ENCODE measurements at regions not wholly inside any gene's neighbourhood (a gene's known extent, or its start where the extent isn't known, plus 50 kb on each side); places are given as distances from the start of the nearest gene placed in this dataset.

- peak in 6 of 58 donors; percentile 3 to 41 (median 9) for DNase-seq
Observed at GRCh38 chr5:20276061-20276958, 288.3 kb upstream of the CDH18 start.

- no peak for DNase-seq
Observed at GRCh38 chr5:20266066-20266465, 278.1 kb upstream of the CDH18 start.

GRCh38 chr5:20262896-20263295 lies 274.9 kb upstream of the CDH18 start:
- DNase-seq: no peak

GRCh38 chr5:20254748-20255147 lies 266.7 kb upstream of the CDH18 start:
- DNase-seq: no peak

- no peak for DNase-seq
Observed at GRCh38 chr5:20248118-20248517, 260.1 kb upstream of the CDH18 start.

- DNase-seq: no peak
Observed at GRCh38 chr5:20245432-20245974, 257.5 kb upstream of the CDH18 start.

- DNase-seq: no peak
Observed at GRCh38 chr5:20241351-20241750, 253.4 kb upstream of the CDH18 start.

- no peak for DNase-seq
Observed at GRCh38 chr5:20231040-20231439, 243.0 kb upstream of the CDH18 start.

GRCh38 chr5:20230010-20230409 lies 242.0 kb upstream of the CDH18 start:
- no peak for DNase-seq

GRCh38 chr5:20229303-20230005 lies 241.5 kb upstream of the CDH18 start:
- DNase-seq: no peak

- DNase-seq: no peak
Observed at GRCh38 chr5:20224966-20225365, 237.0 kb upstream of the CDH18 start.

- DNase-seq: no peak
Observed at GRCh38 chr5:20224046-20224445, 236.0 kb upstream of the CDH18 start.

GRCh38 chr5:20223451-20223850 lies 235.5 kb upstream of the CDH18 start:
- DNase-seq: no peak

GRCh38 chr5:20215257-20215656 lies 227.3 kb upstream of the CDH18 start:
- DNase-seq: no peak

GRCh38 chr5:20213803-20214202 lies 225.8 kb upstream of the CDH18 start:
- no peak for DNase-seq

- DNase-seq: no peak
Observed at GRCh38 chr5:20212701-20213100, 224.7 kb upstream of the CDH18 start.

GRCh38 chr5:20166456-20166855 lies 178.5 kb upstream of the CDH18 start:
- no peak for DNase-seq

- DNase-seq: no peak
Observed at GRCh38 chr5:20158006-20158405, 170.0 kb upstream of the CDH18 start.

- DNase-seq: no peak
Observed at GRCh38 chr5:20157089-20157488, 169.1 kb upstream of the CDH18 start.

GRCh38 chr5:20145240-20145639 lies 157.2 kb upstream of the CDH18 start:
- DNase-seq: no peak

- DNase-seq: no peak
Observed at GRCh38 chr5:20129501-20129900, 141.5 kb upstream of the CDH18 start.

GRCh38 chr5:20128343-20128742 lies 140.3 kb upstream of the CDH18 start:
- DNase-seq: no peak
